Endothelial cell of umbilical vein (primary cell): ENCODE measurements at regions not wholly inside any gene's neighbourhood (a gene's known extent, or its start where the extent isn't known, plus 50 kb on each side); places are given as distances from the start of the nearest gene placed in this dataset.

Source experiments
- BruUV-seq: library from RNA; stranded (reverse); fragments of 400-500 nt; replicated peaks from 2 replicates; lab custom pipeline; 2021; lab: Mats Ljungman, UMichigan
- CTCF ChIA-PET: fragments of 300-600, 350-600 bp; sonication (Branson Sonifier 250); formaldehyde crosslinking; loops from one replicate; lab custom pipeline; 2021; ENCODE audit warnings: antibody characterized with exemption, inconsistent platforms; lab: Charles Lee
- POLR2A ChIA-PET: fragments of 300-600, 350-600 bp; sonication (Branson Sonifier 250); formaldehyde crosslinking; loops from one replicate; lab custom pipeline; 2021; ENCODE audit warnings: antibody characterized with exemption, inconsistent platforms; lab: Charles Lee
- DNase-seq: peaks from one replicate; pipeline ENCODE4 v3.0.0-alpha.2; 2011; ENCODE audit warnings: low read depth, low spot score
- FAIRE-seq: peaks from 2 replicates; lab custom pipeline; 2011; peaks lifted over from hg19 to GRCh38; lab: Jason Lieb, UNC
- H2AFZ ChIP-seq: 2 replicates; pipeline ENCODE4 v1.6.0; 2012; ENCODE audit warnings: low read depth, low read length, control low read depth, inconsistent platforms
- H3K27ac ChIP-seq: 2 replicates; pipeline ENCODE4 v1.5.1; 2011; ENCODE audit warnings: low read depth, mild to moderate bottlenecking, control low read depth, low read length, moderate library complexity; ENCODE audit not compliant: insufficient read depth
- H3K27me3 ChIP-seq, 2 experiments: 2 replicates each; pipeline versions ENCODE4 v1.6.0 to v1.6.1; 2011; ENCODE audit warnings: low read length in 2 of 2, mixed read lengths in 1 of 2; ENCODE audit not compliant: control insufficient read depth in 2 of 2, insufficient read depth in 2 of 2
- H3K36me3 ChIP-seq, 2 experiments: 2 replicates in 1 of 2; 3 replicates in 1 of 2; pipeline ENCODE4 v1.5.1; 2011; ENCODE audit warnings: low read length in 2 of 2, mild to moderate bottlenecking in 1 of 2, moderate library complexity in 1 of 2; ENCODE audit not compliant: control insufficient read depth in 2 of 2, insufficient read depth in 2 of 2; ENCODE audit errors: extremely low read depth in 1 of 2
- H3K4me1 ChIP-seq: 3 replicates; pipeline ENCODE4 v1.5.1; 2011; ENCODE audit warnings: mild to moderate bottlenecking, low read length; ENCODE audit not compliant: control insufficient read depth, insufficient read depth; ENCODE audit errors: extremely low read depth
- H3K4me2 ChIP-seq: 2 replicates; pipeline ENCODE4 v1.6.1; 2011; ENCODE audit warnings: low read length, control low read depth, mixed read lengths; ENCODE audit not compliant: insufficient read depth
- H3K4me3 ChIP-seq, 3 experiments: fragments of 200-600 bp in 1 of 3; sonication (generic), shearing (Covaris generic) in 1 of 3; replicated peaks in 1 of 3; 2 replicates each; pipeline ENCODE4 v1.5.1; 2011 to 2016; ENCODE audit warnings: control low read depth in 3 of 3, low read length in 3 of 3, mild to moderate bottlenecking in 2 of 3, inconsistent platforms in 1 of 3, low read depth in 1 of 3, moderate library complexity in 1 of 3; ENCODE audit not compliant: insufficient read depth in 1 of 3
- H3K79me2 ChIP-seq: 2 replicates; pipeline ENCODE4 v1.6.0; 2012; ENCODE audit warnings: low read length, inconsistent platforms; ENCODE audit not compliant: control insufficient read depth, insufficient read depth
- H3K9ac ChIP-seq: replicated peaks from 2 replicates; pipeline ENCODE3; 2011; ENCODE audit warnings: low read length, control low read depth; ENCODE audit not compliant: insufficient read depth; ENCODE audit errors: extremely low read depth
- H3K9me1 ChIP-seq: replicated peaks from 3 replicates; pipeline ENCODE4 v1.6.0; 2011; ENCODE audit warnings: mild to moderate bottlenecking, low read length; ENCODE audit not compliant: control insufficient read depth, insufficient read depth; ENCODE audit errors: extremely low read depth
- H3K9me3 ChIP-seq: replicated peaks from 2 replicates; pipeline ENCODE4 v1.5.1; 2012; ENCODE audit warnings: low read length, inconsistent platforms; ENCODE audit not compliant: control insufficient read depth, insufficient read depth
- H4K20me1 ChIP-seq: replicated peaks from 2 replicates; pipeline ENCODE3; 2011; ENCODE audit warnings: mild to moderate bottlenecking, low read length; ENCODE audit not compliant: control insufficient read depth, insufficient read depth; ENCODE audit errors: extremely low read depth
- EZH2 ChIP-seq: IDR thresholded peaks from 2 replicates; pipeline ENCODE4 v1.6.1; 2012; ENCODE audit warnings: borderline replicate concordance, low read depth, mild to moderate bottlenecking, moderate library complexity, low read length, inconsistent platforms; ENCODE audit not compliant: severe bottlenecking
- FOS ChIP-seq: IDR thresholded peaks from 2 replicates; pipeline ENCODE4 v1.6.1; 2011; ENCODE audit warnings: mild to moderate bottlenecking, low read length, moderate library complexity, borderline replicate concordance; ENCODE audit not compliant: insufficient read depth
- GATA2 ChIP-seq: IDR thresholded peaks from 2 replicates; pipeline ENCODE4 v1.7.0; 2011; ENCODE audit warnings: low read depth, mild to moderate bottlenecking, moderate library complexity, mixed read lengths, low read length; ENCODE audit not compliant: insufficient read length, insufficient read depth
- JUN ChIP-seq: IDR thresholded peaks from 2 replicates; pipeline ENCODE4 v1.6.1; 2011; ENCODE audit warnings: borderline replicate concordance, low read depth; ENCODE audit not compliant: insufficient read length, insufficient read depth
- MYC ChIP-seq: IDR thresholded peaks from one replicate; pipeline ENCODE4 v1.6.1; 2011; ENCODE audit warnings: mild to moderate bottlenecking, low read depth, low read length
- POLR2A ChIP-seq: IDR thresholded peaks from 2 replicates; pipeline ENCODE4 v1.6.1; 2012; ENCODE audit warnings: low read depth, mild to moderate bottlenecking, control low read depth, low read length
- POLR2AphosphoS5 ChIP-seq: IDR thresholded peaks from 2 replicates; pipeline ENCODE4 v1.6.1; 2012; ENCODE audit warnings: low read depth, mild to moderate bottlenecking, control low read depth, low read length, moderate library complexity; ENCODE audit not compliant: insufficient read depth
- dilution Hi-C: fragments of 300-500 bp; cut with MboI; formaldehyde crosslinking; loops from one replicate; pipeline ENCODE4 v1.15.0; 2019; ENCODE audit warnings: low sequenced_read_pairs; ENCODE audit not compliant: extremely low pct_ligation_motif_present
- intact Hi-C: fragments of 100-400 bp; cut with micrococcal nuclease; formaldehyde crosslinking; loops from one replicate; pipeline ENCODE4 v1.10.0; 2022
- TF ChIP-seq, protein P1 (sequence below), 2 donors: IDR thresholded peaks; 1 replicate in 1 of 2; 2 replicates in 1 of 2; pipeline ENCODE4 v1.5.1; 2011; ENCODE audit warnings: low read length in 2 of 2, mild to moderate bottlenecking in 2 of 2, moderate library complexity in 2 of 2, control low read depth in 1 of 2, inconsistent platforms in 1 of 2, low read depth in 1 of 2; ENCODE audit not compliant: insufficient read depth in 1 of 2; ENCODE audit errors: extremely low read depth in 1 of 2
- TF ChIP-seq, protein P2 (sequence below): IDR thresholded peaks from 2 replicates; pipeline ENCODE4 v1.6.1; 2011; ENCODE audit not compliant: insufficient read depth, insufficient read length

DNA sequence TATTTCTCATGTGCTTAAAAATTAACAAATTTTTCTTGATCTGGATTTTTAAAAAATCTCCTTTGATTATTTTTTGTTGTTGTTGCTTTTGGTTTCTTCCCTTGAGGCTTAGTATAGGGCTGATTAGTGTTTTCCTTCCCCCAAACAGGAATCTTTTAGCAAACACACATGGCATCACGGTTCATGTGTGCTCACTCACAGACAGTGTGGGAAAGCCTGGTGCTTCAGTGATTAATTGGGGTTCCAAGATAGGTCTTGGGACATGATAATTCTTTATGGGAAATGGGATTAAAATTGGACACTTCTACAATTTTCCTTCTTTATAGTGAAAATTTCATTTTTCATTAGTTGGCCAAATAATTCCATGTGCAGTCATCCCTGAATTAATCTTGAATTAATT lies 153.9 kb upstream of the SOX11 start:
- no peaks in the 10 kb centered on the region for H3K4me1 ChIP-seq
- dilution Hi-C loops: no loop called here
- no peak overlapping the region for H2AFZ ChIP-seq
- CTCF ChIA-PET: no interaction called here
- H3K9me3 ChIP-seq: peaks cover 6% of the 10 kb centered on the region
- TF ChIP-seq EZH2 (no peak), POLR2AphosphoS5 (no peak), POLR2A (no peak), GATA2 (no peak), FOS (no peak), JUN (no peak), MYC (no peak)
- TF ChIP-seq, protein P1, sequence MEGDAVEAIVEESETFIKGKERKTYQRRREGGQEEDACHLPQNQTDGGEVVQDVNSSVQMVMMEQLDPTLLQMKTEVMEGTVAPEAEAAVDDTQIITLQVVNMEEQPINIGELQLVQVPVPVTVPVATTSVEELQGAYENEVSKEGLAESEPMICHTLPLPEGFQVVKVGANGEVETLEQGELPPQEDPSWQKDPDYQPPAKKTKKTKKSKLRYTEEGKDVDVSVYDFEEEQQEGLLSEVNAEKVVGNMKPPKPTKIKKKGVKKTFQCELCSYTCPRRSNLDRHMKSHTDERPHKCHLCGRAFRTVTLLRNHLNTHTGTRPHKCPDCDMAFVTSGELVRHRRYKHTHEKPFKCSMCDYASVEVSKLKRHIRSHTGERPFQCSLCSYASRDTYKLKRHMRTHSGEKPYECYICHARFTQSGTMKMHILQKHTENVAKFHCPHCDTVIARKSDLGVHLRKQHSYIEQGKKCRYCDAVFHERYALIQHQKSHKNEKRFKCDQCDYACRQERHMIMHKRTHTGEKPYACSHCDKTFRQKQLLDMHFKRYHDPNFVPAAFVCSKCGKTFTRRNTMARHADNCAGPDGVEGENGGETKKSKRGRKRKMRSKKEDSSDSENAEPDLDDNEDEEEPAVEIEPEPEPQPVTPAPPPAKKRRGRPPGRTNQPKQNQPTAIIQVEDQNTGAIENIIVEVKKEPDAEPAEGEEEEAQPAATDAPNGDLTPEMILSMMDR (IDR thresholded peaks at IDR 0.05; ENCODE audit: extremely low read depth in 1 of 2, insufficient read depth in 1 of 2, low read depth in 1 of 2, low read length in 2 of 2): no peak
- TF ChIP-seq, protein P2, sequence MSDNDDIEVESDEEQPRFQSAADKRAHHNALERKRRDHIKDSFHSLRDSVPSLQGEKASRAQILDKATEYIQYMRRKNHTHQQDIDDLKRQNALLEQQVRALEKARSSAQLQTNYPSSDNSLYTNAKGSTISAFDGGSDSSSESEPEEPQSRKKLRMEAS: no peak
- H3K4me2 ChIP-seq: no peak overlapping the region
- no peaks in the 10 kb centered on the region for H3K36me3 ChIP-seq
- POLR2A ChIA-PET: no interaction called here
- H3K79me2 ChIP-seq: no peaks in the 10 kb centered on the region
- no peak overlapping the region for H3K9ac ChIP-seq
- intact Hi-C loops: no loop called here
- BruUV-seq: no TSS peak
- no peak overlapping the region for H3K27ac ChIP-seq
- no peak overlapping the region for H3K4me3 ChIP-seq
- H3K27me3 ChIP-seq: no peaks in the 10 kb centered on the region
- DNase-seq: no peak
- no peaks in the 10 kb centered on the region for H4K20me1 ChIP-seq
- FAIRE-seq: no peak
- H3K9me1 ChIP-seq: no peaks in the 10 kb centered on the region
